ENCODE measurements at regions not wholly inside any gene's neighbourhood (a gene's known extent, or its start where the extent isn't known, plus 50 kb on each side); places are given as distances from the start of the nearest gene placed in this dataset.

DNA sequence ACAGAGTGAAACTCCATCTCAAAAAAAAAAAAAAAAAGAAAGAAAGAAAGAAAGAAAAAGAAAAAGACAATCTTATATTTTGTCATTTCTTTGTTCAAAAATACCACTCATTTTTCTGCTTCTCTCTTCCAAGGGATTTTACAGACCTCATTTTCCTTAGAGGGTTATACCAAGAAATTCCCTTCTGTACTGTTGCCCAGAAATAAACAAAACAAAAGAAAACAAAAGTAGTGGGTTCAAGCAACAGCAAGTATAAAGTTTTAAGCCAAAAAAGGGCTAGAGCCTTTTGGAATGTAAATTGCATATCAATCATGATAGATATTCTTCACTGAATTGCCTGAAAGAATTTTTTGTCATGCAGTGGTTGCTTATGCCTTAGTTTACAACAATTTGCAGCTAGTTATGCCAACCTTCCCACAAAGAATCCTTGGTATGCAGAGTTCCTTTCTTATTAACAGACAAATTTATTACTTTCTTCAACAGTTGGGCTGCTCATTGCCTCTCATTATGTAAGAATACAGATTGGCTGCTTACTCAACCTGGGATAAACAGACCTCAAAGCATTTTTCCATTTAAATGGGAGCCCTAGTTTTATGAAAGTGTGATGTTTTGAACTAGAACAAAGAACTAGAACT lies 129.1 kb upstream of the PPFIA2 start:
- H3K4me1 ChIP-seq (ENCODE audit: control insufficient read depth, insufficient read depth, low read length, poor library complexity, severe bottlenecking): no peaks in the 10 kb centered on the region
- H3K36me3 ChIP-seq (ENCODE audit: control insufficient read depth, insufficient read depth, low read length): no peaks in the 10 kb centered on the region
- DNase-seq: no peak
- H3K9me3 ChIP-seq (ENCODE audit: control insufficient read depth, low read length): no peaks in the 10 kb centered on the region
- H3K4me3 ChIP-seq (ENCODE audit: insufficient read depth, low read depth, low read length, poor library complexity, severe bottlenecking): no peak overlapping the region
- no peak overlapping the region for H3K27ac ChIP-seq (ENCODE audit: insufficient read depth, low read length, poor library complexity, severe bottlenecking)
- H3K27me3 ChIP-seq (replicated peaks; ENCODE audit: control insufficient read depth, insufficient read depth, low read length, poor library complexity, severe bottlenecking): no peaks in the 10 kb centered on the region

GRCh38 chr12:81874586-81874985 lies 115.4 kb upstream of the PPFIA2 start:
- no peaks in the 10 kb centered on the region for H3K9me3 ChIP-seq (ENCODE audit: control insufficient read depth, low read length)
- no peak for DNase-seq
- H3K27me3 ChIP-seq (replicated peaks; ENCODE audit: control insufficient read depth, insufficient read depth, low read length, poor library complexity, severe bottlenecking): no peaks in the 10 kb centered on the region
- H3K27ac ChIP-seq (ENCODE audit: insufficient read depth, low read length, poor library complexity, severe bottlenecking): no peak overlapping the region
- H3K4me1 ChIP-seq (ENCODE audit: control insufficient read depth, insufficient read depth, low read length, poor library complexity, severe bottlenecking): no peaks in the 10 kb centered on the region
- no peaks in the 10 kb centered on the region for H3K36me3 ChIP-seq (ENCODE audit: control insufficient read depth, insufficient read depth, low read length)
- no peak overlapping the region for H3K4me3 ChIP-seq (ENCODE audit: insufficient read depth, low read depth, low read length, poor library complexity, severe bottlenecking)

DNA sequence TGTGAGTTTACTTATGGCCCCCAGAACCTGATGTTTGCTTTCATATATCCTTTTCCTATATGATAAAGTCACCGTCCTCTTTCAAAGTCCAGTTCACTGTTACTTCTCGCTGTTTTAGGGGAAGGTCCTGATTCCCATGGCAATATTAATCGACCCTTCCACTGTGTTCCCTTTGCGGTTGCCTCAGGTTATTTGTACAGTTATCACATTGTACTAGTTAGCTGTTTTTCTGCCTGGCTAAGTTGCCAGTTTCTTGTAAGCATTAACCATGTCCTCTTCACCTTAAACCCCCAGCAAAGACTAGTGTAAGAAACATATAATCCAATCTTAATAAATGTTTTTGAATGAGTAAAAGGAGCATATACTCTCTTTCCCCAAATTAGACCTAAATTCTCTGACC lies 115.0 kb upstream of the PPFIA2 start:
- H3K36me3 ChIP-seq (ENCODE audit: control insufficient read depth, insufficient read depth, low read length): no peaks in the 10 kb centered on the region
- no peaks in the 10 kb centered on the region for H3K4me1 ChIP-seq (ENCODE audit: control insufficient read depth, insufficient read depth, low read length, poor library complexity, severe bottlenecking)
- no peaks in the 10 kb centered on the region for H3K27me3 ChIP-seq (replicated peaks; ENCODE audit: control insufficient read depth, insufficient read depth, low read length, poor library complexity, severe bottlenecking)
- DNase-seq: no peak
- H3K4me3 ChIP-seq (ENCODE audit: insufficient read depth, low read depth, low read length, poor library complexity, severe bottlenecking): no peak overlapping the region
- H3K9me3 ChIP-seq (ENCODE audit: control insufficient read depth, low read length): no peaks in the 10 kb centered on the region
- H3K27ac ChIP-seq (ENCODE audit: insufficient read depth, low read length, poor library complexity, severe bottlenecking): no peak overlapping the region

DNA sequence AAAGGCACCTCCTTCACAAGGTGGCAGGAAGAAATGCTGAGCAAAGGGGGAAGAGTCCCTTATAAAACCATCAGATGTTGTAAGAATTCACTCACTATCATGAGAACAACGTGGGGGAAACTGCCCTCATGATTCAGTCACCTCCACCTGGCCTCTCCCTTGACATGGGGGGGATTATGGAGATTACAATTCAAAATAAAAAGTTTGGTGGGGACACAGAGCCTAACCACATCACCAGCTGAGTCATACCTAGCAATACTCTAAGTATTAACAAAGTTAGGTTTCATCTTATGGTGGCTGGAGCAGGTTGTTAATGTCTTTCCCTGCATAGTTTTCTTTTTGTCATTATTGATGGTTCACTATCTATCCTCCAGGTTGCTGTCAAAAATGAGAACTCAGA lies 113.2 kb upstream of the PPFIA2 start:
- Histone ChIP-seq H3K4me1 (ENCODE audit: control insufficient read depth, insufficient read depth, low read length, poor library complexity, severe bottlenecking) (no peaks in the 10 kb centered on the region), H3K27me3 (replicated peaks; ENCODE audit: control insufficient read depth, insufficient read depth, low read length, poor library complexity, severe bottlenecking) (no peaks in the 10 kb centered on the region), H3K4me3 (ENCODE audit: insufficient read depth, low read depth, low read length, poor library complexity, severe bottlenecking) (no peak overlapping the region), H3K27ac (ENCODE audit: insufficient read depth, low read length, poor library complexity, severe bottlenecking) (no peak overlapping the region), H3K9me3 (ENCODE audit: control insufficient read depth, low read length) (no peaks in the 10 kb centered on the region), H3K36me3 (ENCODE audit: control insufficient read depth, insufficient read depth, low read length) (no peaks in the 10 kb centered on the region)
- no peak for DNase-seq

DNA sequence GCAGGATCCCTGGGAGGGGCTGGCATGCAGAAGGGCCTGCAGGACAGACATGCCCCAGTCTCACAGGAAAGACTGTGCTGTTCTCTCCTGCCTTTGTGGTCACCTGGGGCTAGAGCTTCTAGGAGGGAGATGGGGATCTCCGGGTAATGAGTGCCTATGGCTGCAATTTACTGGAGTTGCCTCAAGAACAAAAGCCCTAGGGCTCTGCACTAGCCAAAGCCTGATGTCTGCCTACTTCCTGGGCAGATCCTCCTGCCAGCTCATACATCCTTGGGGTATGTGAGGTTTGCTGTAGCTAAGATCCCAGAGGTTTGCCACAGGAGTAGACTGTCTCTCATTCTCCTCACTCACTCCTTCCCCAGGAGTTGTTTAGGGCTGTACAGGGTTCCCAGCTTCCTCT lies 106.9 kb upstream of the PPFIA2 start:
- H3K27ac ChIP-seq (ENCODE audit: insufficient read depth, low read length, poor library complexity, severe bottlenecking): no peak overlapping the region
- H3K36me3 ChIP-seq (ENCODE audit: control insufficient read depth, insufficient read depth, low read length): no peaks in the 10 kb centered on the region
- no peaks in the 10 kb centered on the region for H3K9me3 ChIP-seq (ENCODE audit: control insufficient read depth, low read length)
- no peak overlapping the region for H3K4me3 ChIP-seq (ENCODE audit: insufficient read depth, low read depth, low read length, poor library complexity, severe bottlenecking)
- DNase-seq: no peak
- H3K4me1 ChIP-seq (ENCODE audit: control insufficient read depth, insufficient read depth, low read length, poor library complexity, severe bottlenecking): no peaks in the 10 kb centered on the region
- no peaks in the 10 kb centered on the region for H3K27me3 ChIP-seq (replicated peaks; ENCODE audit: control insufficient read depth, insufficient read depth, low read length, poor library complexity, severe bottlenecking)

- H3K27ac ChIP-seq (ENCODE audit: insufficient read depth, low read length, poor library complexity, severe bottlenecking): no peak overlapping the region
- H3K36me3 ChIP-seq (ENCODE audit: control insufficient read depth, insufficient read depth, low read length): no peaks in the 10 kb centered on the region
- no peak overlapping the region for H3K4me3 ChIP-seq (ENCODE audit: insufficient read depth, low read depth, low read length, poor library complexity, severe bottlenecking)
- no peak for DNase-seq
- H3K27me3 ChIP-seq (replicated peaks; ENCODE audit: control insufficient read depth, insufficient read depth, low read length, poor library complexity, severe bottlenecking): no peaks in the 10 kb centered on the region
- no peaks in the 10 kb centered on the region for H3K4me1 ChIP-seq (ENCODE audit: control insufficient read depth, insufficient read depth, low read length, poor library complexity, severe bottlenecking)
- H3K9me3 ChIP-seq (ENCODE audit: control insufficient read depth, low read length): no peaks in the 10 kb centered on the region
Observed at GRCh38 chr12:81863406-81863805, 104.3 kb upstream of the PPFIA2 start.

- DNase-seq: no peak
- Histone ChIP-seq H3K36me3 (ENCODE audit: control insufficient read depth, insufficient read depth, low read length) (no peaks in the 10 kb centered on the region), H3K9me3 (ENCODE audit: control insufficient read depth, low read length) (no peaks in the 10 kb centered on the region), H3K27me3 (replicated peaks; ENCODE audit: control insufficient read depth, insufficient read depth, low read length, poor library complexity, severe bottlenecking) (no peaks in the 10 kb centered on the region), H3K4me1 (ENCODE audit: control insufficient read depth, insufficient read depth, low read length, poor library complexity, severe bottlenecking) (no peaks in the 10 kb centered on the region), H3K27ac (ENCODE audit: insufficient read depth, low read length, poor library complexity, severe bottlenecking) (no peak overlapping the region), H3K4me3 (ENCODE audit: insufficient read depth, low read depth, low read length, poor library complexity, severe bottlenecking) (no peak overlapping the region)
Observed at GRCh38 chr12:81859521-81859920, 100.4 kb upstream of the PPFIA2 start.

GRCh38 chr12:81843599-81843998 lies 84.4 kb upstream of the PPFIA2 start:
- Histone ChIP-seq H3K27ac (ENCODE audit: insufficient read depth, low read length, poor library complexity, severe bottlenecking) (no peak overlapping the region), H3K4me1 (ENCODE audit: control insufficient read depth, insufficient read depth, low read length, poor library complexity, severe bottlenecking) (no peaks in the 10 kb centered on the region), H3K9me3 (ENCODE audit: control insufficient read depth, low read length) (no peaks in the 10 kb centered on the region), H3K27me3 (replicated peaks; ENCODE audit: control insufficient read depth, insufficient read depth, low read length, poor library complexity, severe bottlenecking) (no peaks in the 10 kb centered on the region), H3K4me3 (ENCODE audit: insufficient read depth, low read depth, low read length, poor library complexity, severe bottlenecking) (no peak overlapping the region), H3K36me3 (ENCODE audit: control insufficient read depth, insufficient read depth, low read length) (no peaks in the 10 kb centered on the region)
- DNase-seq: no peak

DNA sequence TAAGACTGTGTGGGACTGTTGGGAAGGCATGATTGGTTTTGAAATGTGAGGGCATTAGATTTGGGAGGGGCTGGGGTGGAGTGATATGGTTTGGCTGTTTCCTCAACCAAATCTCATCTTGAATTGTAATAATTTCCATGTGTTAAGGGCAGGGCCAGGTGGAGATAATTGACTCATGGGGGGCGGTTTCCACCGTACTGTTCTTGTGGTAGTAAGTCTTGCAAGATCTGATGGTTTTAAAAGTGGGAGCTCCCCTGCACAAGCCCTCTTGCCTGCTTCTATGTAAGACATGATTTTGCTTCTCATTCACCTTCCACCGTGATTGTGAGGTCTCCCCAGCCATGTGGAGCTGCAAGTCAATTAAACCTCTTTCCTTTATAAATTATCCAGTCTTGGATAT lies 76.6 kb upstream of the PPFIA2 start:
- no peak for DNase-seq
- H3K9me3 ChIP-seq (ENCODE audit: control insufficient read depth, low read length): no peaks in the 10 kb centered on the region
- no peak overlapping the region for H3K4me3 ChIP-seq (ENCODE audit: insufficient read depth, low read depth, low read length, poor library complexity, severe bottlenecking)
- no peak overlapping the region for H3K27ac ChIP-seq (ENCODE audit: insufficient read depth, low read length, poor library complexity, severe bottlenecking)
- H3K4me1 ChIP-seq (ENCODE audit: control insufficient read depth, insufficient read depth, low read length, poor library complexity, severe bottlenecking): no peaks in the 10 kb centered on the region
- H3K27me3 ChIP-seq (replicated peaks; ENCODE audit: control insufficient read depth, insufficient read depth, low read length, poor library complexity, severe bottlenecking): no peaks in the 10 kb centered on the region
- H3K36me3 ChIP-seq (ENCODE audit: control insufficient read depth, insufficient read depth, low read length): no peaks in the 10 kb centered on the region

GRCh38 chr12:81819991-81820633 lies 61.0 kb upstream of the PPFIA2 start:
- DNase-seq: no peak

More at GRCh38 chr12:81819991-81820633, 61.0 kb upstream of the PPFIA2 start:
- Histone ChIP-seq H3K27me3 (replicated peaks; ENCODE audit: control insufficient read depth, insufficient read depth, low read length, poor library complexity, severe bottlenecking) (no peaks in the 10 kb centered on the region), H3K36me3 (ENCODE audit: control insufficient read depth, insufficient read depth, low read length) (no peaks in the 10 kb centered on the region), H3K9me3 (ENCODE audit: control insufficient read depth, low read length) (no peaks in the 10 kb centered on the region), H3K4me1 (ENCODE audit: control insufficient read depth, insufficient read depth, low read length, poor library complexity, severe bottlenecking) (no peaks in the 10 kb centered on the region), H3K4me3 (ENCODE audit: insufficient read depth, low read depth, low read length, poor library complexity, severe bottlenecking) (no peak overlapping the region), H3K27ac (ENCODE audit: insufficient read depth, low read length, poor library complexity, severe bottlenecking) (no peak overlapping the region)
